DMS53 treated with DMSO at 0.1 percent for 48 hours (cell line): ENCODE measurements at regions not wholly inside any gene's neighbourhood (a gene's known extent, or its start where the extent isn't known, plus 50 kb on each side); places are given as distances from the start of the nearest gene placed in this dataset.
A peak's percentile ranks its signal among the peaks of the same experiment; 100 is the strongest.

ENCODE experiments used
- DNase-seq: peaks from one replicate; lab custom pipeline; 2025; ENCODE audit not compliant: unreplicated experiment; lab: John Stamatoyannopoulos, UW

DNA sequence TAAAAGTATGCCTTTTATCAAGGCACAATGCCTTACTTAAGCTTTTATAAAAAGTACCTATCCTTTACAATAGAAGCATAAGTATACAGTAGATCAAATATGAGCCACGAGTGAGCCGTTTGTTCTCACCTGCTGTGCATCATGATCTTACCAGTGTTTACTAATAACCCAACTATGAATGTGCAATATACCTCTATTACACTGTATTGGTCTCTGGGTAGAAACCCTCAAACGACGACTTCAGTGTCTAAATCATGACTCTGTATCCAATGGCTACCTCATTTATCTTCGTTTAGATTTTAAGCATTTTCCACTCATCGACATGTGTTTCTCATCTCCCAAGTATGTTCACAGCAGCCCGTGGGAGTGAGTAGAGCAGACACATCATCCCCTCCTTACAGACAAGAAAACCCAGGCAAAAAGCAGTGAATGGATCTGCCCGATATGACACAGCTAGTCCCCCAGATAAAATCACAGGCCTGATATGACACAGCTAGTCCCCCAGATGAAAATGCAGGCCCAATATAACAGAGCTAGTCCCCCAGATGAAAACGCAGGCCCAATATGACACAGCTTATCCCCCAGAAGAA lies 279.8 kb downstream of the TNS1 start:
- no peak for DNase-seq

DNA sequence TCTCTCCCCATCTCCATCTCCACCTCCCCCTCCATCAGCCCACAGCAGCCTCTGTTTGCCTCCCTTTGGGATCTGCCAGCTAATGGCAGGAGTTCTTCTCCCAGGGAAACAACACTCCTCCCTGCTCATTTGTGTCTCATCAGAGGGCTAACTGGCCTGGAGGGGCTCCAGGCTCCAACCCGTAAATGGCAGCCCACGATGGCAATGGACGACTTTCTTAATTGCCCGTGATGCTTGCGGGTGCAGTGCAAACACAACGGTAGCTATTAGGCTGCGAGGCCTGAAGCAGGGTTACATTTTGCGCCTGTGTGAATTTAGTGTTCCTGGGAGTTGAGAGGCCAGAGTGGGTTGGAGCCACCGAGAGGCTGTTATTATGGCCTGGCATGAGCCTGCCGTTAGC lies 285.1 kb downstream of the TNS1 start:
- no peak for DNase-seq

DNA sequence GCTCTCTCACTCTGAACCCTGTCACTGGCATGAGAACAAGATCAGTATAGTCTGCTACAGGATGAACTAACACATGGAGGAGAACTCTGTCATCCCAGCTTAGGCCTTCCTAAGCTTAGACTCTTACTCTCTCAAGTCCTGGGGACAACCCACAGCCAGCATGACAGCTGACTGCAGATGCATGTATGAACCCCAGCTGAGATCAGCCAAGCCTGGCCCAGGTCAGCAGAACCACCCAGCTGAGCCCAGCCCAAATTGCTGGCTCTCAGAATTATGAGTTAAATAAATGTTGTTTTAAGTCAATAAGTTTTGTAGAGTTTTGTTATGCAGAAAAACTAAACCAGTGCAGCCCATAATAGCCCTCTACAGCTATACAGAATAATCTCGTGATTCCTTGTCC lies 287.3 kb downstream of the TNS1 start:
- no peak for DNase-seq

DNA sequence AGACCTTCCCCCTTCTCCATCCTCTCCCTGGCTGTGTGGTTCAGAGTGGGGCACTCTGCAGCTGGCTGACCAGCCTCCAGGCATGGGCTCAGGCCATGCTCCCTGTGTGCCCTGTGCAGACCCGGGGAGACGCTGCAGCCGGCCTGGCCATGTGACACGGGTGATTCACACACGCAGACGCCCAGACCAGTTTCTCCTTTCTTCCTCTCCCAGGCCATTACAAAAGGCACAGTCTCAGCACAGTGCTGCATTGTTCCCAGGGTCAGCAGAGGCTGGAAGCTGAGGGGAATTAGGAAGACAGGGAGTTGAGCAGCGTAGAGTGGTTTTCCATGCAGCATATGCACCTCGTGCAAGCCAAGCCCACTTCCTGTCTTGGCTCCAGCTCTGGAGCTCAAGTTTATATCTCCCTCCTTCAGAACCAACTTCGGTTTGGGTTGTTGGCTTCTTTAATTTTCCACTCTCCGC lies 288.5 kb downstream of the TNS1 start:
- DNase-seq, result no peak

DNA sequence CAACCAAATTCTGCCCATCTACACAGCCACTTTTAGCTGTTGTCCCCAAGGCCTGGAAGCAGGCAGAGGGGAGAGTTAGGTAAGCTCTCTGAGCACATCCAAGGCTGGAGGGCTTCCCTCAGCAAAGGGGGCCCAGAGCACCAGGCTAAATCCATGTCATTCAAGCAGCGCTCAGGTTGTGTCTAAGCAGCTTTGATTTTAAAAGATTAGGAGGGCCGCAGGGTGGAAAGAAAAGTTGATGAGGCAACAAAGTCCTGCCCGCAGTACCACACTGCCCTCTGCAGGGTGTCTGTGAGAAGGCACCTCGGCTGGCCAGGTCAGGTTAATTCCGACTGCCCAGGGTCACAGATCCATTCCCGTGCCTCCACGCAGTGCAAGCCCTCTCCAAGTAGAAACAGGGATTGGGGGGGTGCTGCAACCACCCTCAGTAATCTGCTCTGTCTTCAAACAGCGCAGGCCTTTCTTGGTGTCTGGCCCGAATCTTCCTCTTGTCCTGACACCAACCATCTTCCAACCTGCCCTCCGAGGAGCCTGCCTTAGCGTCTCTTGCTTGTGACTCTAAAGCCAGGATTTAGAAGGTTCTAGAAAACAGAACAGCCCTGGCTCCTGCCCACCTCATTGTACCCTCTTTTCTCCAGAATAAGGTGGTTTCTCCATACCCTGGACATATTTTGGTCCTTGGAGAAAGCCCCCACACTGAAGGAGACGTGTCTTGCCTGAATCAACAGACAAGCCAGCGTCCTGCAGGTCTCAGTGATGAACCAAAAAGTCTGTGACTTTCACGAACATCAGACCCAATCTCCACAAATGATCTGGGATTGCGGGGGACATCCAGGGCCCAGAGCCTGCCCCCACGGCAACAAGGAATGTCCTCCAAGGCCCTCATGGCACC lies 289.2 kb downstream of the TNS1 start:
- DNase-seq, result peak; percentile 46

DNA sequence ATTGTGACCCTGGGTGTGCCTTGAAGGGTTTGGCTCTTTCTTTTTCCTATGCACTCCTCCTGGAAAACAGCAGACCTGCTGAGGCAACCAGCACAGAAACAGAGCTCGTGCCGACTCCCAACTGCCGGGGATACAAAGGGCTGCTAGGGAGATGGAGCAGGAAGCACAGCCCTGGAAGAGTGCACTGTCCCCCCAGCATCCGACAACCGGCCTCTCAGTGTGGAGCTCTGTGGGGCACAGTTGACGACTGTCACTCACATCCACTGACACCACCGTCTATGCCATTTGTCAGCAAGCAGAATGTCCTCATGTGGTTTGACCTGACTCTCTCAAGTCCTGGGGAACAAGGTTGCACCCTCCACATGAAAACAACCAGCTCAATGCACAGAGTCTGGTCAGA lies 290.4 kb downstream of the TNS1 start:
- no peak for DNase-seq

DNA sequence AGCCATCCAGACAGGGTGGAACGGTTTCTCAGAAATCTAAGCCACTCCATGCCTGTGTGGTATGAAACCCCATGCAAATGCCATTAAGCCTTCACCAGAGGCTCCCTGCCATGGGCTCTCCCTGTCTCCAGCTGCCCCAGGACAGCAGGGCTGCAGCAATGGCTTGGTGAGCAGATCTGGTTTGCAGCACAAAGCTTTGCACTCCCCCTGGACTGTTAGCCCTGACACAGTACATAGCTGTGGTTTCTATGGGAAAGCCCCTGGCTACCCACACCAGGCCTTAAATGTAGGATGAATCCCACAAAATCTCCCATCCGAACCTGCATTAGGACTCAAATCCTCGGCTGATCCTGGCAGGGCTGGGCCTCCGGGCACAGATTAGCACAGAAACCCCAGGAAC lies 291.6 kb downstream of the TNS1 start:
- DNase-seq, result no peak

DNA sequence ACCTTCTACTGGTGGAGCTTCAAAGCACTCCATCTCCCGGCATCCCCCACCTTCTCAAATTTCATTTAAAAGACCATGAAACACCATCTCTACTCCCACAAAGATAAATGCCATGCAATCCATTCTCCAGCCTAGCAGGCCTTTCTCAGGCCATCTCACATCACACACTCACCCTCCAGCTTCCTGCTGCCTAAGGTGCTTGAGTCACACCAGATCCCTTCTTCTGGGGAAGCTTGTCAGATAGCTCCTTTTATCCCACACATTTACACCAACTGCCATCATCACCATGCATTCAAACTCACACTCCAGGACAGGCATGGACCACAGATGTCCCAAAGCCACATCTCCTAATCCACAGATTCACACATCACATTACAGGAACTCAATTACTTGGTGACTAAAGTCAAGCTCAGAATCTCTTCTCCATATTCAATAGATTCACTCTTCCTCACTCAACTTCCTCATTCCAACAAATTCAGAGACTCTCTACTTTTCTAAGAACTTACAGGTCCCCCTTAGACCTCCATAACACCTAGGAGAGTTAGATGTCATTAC lies 292.5 kb downstream of the TNS1 start:
- DNase-seq, result no peak

DNA sequence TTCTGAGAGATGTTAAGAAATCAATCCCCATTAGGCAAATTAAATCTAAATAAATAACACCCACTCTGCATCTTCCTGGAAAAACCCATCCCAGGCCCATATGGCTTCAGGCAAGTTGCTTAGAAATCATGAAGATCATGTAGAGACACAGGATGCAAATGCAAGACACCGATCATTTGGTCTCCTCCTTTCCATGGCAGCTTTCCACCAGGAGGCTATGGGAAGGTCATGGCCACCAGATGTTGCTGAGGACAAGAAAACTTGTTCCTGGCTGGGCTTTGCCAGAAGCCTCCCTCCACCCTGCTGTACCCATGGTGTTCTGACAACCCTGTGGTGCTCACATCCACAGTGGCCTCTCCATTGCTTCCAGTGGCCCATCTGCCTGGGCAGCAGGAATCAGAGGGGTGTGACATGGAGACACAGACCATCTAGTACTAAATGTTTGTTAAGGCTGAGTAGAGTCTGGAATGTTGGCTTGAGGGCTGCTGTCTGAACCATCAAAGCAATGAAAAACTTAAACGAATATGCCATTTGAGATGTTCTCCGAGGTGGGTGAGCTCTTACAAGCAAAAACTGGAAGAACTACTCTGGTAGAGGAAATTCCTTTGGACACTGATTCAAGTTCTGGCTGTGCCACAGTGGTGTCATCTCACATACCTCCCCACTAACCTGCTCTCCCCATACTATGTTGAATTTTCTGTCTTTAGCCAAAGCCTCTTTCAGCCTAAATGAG lies 293.2 kb downstream of the TNS1 start:
- no peak for DNase-seq

DNA sequence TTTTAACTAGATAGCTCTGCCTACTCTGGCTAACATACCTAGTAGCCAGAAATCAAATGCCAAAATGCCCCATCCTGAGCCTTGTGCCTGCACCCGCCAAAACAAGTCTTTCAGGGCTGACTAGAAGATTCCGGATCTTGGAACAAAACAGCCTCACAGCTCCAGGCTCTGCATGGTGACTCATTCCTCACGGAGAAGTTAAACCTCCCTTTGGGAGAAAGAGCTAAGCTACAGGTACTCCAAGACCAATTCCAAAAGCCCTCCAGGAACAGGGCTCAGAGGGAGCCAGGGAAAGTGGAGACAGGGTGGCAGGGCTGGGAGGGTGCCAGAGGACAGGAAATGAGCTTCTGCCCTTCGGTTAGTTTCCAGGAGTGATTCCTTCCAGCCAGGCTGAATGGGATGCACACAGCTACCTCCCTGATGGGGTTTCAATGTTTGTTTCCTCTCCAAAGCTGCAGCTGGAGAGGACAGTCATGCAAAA lies 295.6 kb downstream of the TNS1 start:
- DNase-seq, result no peak

DNA sequence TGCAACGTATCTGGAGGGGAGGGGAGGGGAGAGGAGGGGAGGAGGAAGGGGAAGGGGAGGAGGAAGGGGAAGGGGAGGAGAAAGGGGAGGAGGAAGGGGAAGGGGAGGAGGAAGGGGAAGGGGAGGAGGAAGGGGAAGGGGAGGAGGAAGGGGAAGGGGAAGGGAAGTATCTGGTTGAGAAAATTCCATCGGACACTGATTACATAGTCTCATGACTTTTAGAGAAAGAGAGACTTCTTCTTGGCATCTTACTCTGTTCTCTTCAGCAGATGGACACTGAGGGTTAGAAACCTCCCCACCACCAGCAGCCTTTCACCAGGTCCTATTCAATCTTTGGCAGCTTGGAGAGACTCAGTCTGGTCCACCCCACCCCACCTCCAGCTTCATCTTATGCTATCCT lies 296.3 kb downstream of the TNS1 start:
- no peak for DNase-seq

DNA sequence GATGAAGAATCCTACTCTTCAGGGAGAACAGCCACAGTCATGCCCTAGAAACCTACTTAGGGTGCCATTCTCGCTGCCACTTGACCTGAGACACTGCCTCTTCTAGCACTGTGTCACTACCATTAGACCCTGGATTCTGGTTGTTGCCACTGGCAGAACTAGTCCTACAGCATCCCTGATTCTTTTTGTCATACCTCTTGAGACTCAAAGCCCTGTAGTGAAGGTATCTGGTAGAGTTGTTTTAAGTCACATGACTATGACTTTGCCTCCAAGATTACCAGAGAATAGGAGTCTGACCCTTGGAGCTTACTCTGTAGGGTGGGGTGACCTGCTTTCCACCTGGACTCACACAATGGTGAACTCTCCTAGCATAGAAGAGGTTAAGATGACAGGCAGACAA lies 296.7 kb downstream of the TNS1 start:
- DNase-seq, result no peak

DNA sequence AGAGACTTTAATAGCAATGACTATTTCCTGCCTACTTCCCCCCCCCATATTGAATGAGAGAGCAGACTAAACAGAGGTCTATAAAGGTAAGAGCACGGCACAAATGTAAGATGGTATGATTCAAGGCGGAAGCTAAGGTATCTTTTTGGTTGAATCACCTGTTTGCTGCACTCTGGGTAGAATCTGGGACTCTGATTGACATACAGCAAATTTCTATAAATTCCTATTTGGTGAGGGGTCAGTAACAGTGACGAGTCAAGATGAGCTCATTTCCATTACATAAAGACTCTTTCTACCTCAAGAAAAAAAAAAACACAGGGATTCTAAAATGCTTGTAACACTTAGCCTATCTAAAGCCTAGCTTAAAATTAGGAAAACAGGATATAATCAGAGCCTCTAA lies 297.3 kb downstream of the TNS1 start:
- no peak for DNase-seq

DNA sequence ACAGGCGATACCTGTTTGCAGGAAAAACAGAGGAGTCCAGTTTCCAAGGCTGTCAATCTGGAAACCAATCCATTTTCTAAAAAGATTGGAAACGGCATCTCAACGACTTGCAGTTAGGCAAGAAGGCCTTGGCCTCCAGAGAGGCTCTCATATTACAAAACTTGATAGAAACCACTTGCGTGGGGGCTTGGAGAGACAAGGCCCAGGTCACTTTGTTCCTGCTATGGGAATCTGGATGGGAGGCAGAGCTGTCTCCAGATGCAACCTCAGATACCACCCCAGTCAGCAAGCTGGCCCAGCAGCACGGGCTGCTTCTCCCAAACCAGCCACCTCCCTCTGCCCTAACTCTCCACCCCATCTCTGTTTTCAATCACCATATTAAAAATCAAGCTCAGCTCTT lies 298.8 kb downstream of the TNS1 start:
- no peak for DNase-seq

DNA sequence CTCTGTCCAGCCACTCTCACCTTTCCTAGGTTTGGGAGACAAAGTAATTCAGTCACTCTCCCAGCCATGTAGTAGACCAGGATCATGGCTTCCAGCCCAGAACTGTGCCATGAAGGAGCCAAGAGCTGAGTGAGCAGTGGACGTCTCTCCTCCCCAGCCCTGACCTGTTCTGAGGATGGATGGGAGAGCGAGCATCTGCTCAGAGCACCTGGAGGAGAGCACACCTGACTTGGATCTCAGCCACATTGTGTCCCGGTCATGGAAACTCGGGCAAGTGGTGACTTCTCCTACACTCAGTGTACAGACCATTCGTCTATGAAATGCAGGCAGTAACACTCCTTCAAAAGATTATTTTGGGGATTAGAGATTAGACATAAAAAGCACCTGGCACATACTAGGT lies 299.7 kb downstream of the TNS1 start:
- peak; percentile 64 for DNase-seq

DNA sequence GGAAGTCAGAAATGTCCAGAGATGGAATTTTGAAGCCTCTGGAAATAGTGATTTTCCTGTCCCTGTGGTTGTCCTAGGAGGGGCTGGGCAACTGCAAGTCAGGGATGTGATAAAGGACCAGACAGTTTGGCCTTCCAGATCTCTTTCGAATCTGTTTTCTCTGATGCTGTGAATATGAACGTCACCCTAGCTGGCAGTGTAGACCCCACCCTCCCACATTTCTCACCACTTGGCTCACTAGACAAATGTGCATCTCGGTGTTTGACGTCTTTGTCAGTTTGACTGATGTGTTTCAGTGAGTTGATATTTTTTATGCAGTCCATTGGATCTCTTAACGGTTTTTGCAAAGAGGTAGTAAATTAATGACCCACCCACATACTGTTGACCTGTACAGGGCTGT lies 301.2 kb downstream of the TNS1 start:
- no peak for DNase-seq

DNA sequence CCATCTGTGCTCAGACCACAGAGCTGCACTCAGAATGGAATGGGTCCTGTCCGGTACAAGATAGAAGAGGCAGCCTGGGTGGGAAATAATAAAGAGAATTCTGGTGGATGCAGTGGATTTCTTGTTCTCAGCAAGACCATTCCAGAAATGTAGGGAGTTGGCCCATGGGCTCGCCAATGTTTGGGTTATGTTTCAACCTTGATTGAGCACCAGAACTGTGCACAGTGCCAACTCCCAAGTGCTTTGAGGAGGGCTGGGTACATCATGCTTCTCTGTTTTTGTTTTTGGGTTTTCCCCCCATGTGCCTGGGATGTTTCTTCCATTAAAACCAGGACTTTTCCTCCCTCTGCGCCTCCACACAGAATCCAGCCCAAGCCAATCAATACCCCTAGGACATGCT lies 304.1 kb downstream of the TNS1 start:
- DNase-seq, result no peak

DNA sequence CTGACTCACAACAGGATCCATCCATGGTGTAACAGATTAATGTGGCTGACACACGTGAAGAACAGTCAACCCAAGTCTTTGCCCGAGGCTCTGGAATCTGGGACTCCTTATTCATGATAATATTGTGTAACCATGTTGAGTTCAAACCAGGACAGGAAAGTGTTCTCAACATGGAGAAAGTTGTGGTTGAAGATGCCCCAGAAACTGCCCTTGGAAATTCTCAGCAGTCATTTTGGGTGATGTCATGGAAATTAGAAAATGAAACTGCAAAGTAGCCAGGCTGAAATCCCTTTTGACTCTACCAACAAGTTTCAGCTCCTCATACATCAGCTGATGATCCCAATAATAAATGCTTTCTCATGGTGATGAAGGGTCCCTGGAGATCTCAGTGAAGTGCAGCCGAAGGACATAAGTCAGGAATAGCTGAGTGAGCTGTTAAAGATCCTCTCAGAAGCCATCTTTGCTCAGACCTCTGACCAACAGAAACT lies 307.7 kb downstream of the TNS1 start:
- no peak for DNase-seq

DNA sequence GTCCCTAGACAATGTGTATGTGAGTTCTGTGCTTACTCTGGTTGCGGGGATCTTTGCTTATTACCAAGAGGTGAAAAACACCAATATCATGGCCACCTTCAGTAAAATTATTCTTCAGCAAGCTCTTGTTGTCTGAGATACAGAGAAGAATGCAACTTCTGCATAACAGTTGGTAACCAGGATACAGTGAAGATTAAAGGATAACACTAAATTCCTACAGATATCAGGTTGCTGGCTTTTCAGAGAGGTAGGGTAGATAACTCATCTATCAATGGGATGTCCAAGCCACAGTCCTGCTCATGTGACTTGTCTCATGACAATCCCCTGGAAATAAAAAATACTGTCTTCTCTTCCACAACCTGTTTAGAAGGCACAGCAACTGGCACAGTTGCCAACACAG lies 308.5 kb downstream of the TNS1 start:
- no peak for DNase-seq

DNA sequence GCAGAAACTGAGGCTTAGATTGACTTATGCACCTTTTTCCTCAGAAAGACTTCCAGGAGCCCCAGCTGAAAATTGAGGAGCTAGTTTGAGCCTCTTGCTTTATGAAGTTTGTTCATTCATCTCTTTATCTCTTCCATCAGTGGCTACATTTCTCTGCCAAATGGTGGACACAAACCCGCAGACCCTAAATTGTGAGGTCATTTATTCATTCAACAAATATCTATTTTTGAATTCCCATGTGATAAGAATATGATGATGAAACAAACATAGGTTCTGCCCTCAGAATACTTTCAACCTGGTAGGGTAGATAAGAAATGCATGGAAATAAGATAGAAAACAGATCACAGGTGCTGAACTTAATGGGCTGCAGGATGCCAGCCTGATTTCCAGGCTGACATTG lies 309.4 kb downstream of the TNS1 start:
- DNase-seq, result no peak

DNA sequence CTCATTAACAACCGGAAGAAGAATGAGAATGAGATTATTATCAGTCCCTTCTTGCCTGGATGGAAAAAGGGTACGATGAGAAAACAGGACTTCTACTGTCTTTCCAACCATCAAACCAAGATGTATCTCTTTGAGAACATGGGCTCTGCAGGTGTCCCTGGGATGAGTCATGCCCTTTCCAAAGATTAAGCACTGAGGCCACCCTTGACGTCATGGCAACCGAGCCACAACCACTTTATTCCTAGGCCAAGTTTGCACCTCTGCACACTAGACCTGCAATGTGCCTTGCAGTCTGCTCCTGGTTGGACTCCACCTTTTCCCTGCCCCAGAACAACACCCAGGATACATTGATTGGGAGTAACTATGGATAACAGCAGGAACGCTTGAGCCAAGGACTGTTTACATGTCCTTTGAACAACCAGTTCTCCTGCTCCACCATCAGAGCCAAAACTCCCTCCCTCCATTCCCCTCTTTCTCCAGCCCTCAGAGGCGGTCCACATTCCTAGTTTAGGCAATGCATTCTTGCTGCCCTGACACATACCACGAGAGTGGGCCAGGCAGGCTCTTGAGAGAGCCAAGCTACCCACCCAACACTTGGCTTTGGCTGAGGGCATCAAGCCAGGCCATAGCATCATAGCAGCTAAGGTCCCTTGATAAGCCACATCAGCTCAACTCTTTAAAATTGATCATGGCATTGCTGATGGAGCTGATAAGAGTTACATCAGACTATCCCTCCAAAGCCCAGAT lies 310.7 kb downstream of the TNS1 start:
- peak; percentile 69 for DNase-seq
